ENCODE measurements at regions not wholly inside any gene's neighbourhood (a gene's known extent, or its start where the extent isn't known, plus 50 kb on each side); places are given as distances from the start of the nearest gene placed in this dataset.

- Histone ChIP-seq H3K9ac (ENCODE audit: low read length) (no peak overlapping the region), H3K4me3 (ENCODE audit: low read length) (no peak overlapping the region), H3K79me2 (ENCODE audit: low read length) (no peaks in the 10 kb centered on the region), H3K4me2 (ENCODE audit: low read depth, low read length, poor library complexity, severe bottlenecking) (no peak overlapping the region), H3K9me2 (replicated peaks; ENCODE audit: insufficient read depth, low read length) (no peaks in the 10 kb centered on the region), H3K27me3 (ENCODE audit: low read length) (no peaks in the 10 kb centered on the region), H4K20me1 (ENCODE audit: insufficient read depth, low read depth, low read length) (no peaks in the 10 kb centered on the region), H3K4me1 (ENCODE audit: low read length) (no peaks in the 10 kb centered on the region), H3K9me3 (ENCODE audit: low read length) (peaks cover 28% of the 10 kb centered on the region), H3K27ac (ENCODE audit: low read length) (no peak overlapping the region), H3K36me3 (ENCODE audit: insufficient read depth, low read length) (no peaks in the 10 kb centered on the region), H2AFZ (ENCODE audit: low read length) (no peak overlapping the region)
- DNase-seq = no peak
Measured at GRCh38 chr7:9835199-9835598, 1138.5 kb upstream of the PHF14 start.

- H3K9ac ChIP-seq (ENCODE audit: low read length) = no peak overlapping the region
- no peaks in the 10 kb centered on the region for H3K9me2 ChIP-seq (replicated peaks; ENCODE audit: insufficient read depth, low read length)
- DNase-seq = no peak
- H3K27ac ChIP-seq (ENCODE audit: low read length) = no peak overlapping the region
- H3K79me2 ChIP-seq (ENCODE audit: low read length) = no peaks in the 10 kb centered on the region
- no peaks in the 10 kb centered on the region for H3K4me1 ChIP-seq (ENCODE audit: low read length)
- H4K20me1 ChIP-seq (ENCODE audit: insufficient read depth, low read depth, low read length) = no peaks in the 10 kb centered on the region
- H2AFZ ChIP-seq (ENCODE audit: low read length) = no peak overlapping the region
- peaks cover 25% of the 10 kb centered on the region for H3K9me3 ChIP-seq (ENCODE audit: low read length)
- no peak overlapping the region for H3K4me3 ChIP-seq (ENCODE audit: low read length)
- H3K27me3 ChIP-seq (ENCODE audit: low read length) = no peaks in the 10 kb centered on the region
- no peaks in the 10 kb centered on the region for H3K36me3 ChIP-seq (ENCODE audit: insufficient read depth, low read length)
- no peak overlapping the region for H3K4me2 ChIP-seq (ENCODE audit: low read depth, low read length, poor library complexity, severe bottlenecking)
Measured at GRCh38 chr7:9836671-9837070, 1137.0 kb upstream of the PHF14 start.

- H2AFZ ChIP-seq (ENCODE audit: low read length) = no peak overlapping the region
- H4K20me1 ChIP-seq (ENCODE audit: insufficient read depth, low read depth, low read length) = no peaks in the 10 kb centered on the region
- peaks cover 17% of the 10 kb centered on the region for H3K9me3 ChIP-seq (ENCODE audit: low read length)
- H3K4me3 ChIP-seq (ENCODE audit: low read length) = no peak overlapping the region
- no peaks in the 10 kb centered on the region for H3K27me3 ChIP-seq (ENCODE audit: low read length)
- no peaks in the 10 kb centered on the region for H3K79me2 ChIP-seq (ENCODE audit: low read length)
- DNase-seq = no peak
- no peaks in the 10 kb centered on the region for H3K36me3 ChIP-seq (ENCODE audit: insufficient read depth, low read length)
- no peaks in the 10 kb centered on the region for H3K4me1 ChIP-seq (ENCODE audit: low read length)
- H3K9me2 ChIP-seq (replicated peaks; ENCODE audit: insufficient read depth, low read length) = no peaks in the 10 kb centered on the region
- H3K4me2 ChIP-seq (ENCODE audit: low read depth, low read length, poor library complexity, severe bottlenecking) = no peak overlapping the region
- H3K9ac ChIP-seq (ENCODE audit: low read length) = no peak overlapping the region
- H3K27ac ChIP-seq (ENCODE audit: low read length) = no peak overlapping the region
Measured at GRCh38 chr7:9842301-9842700, 1131.4 kb upstream of the PHF14 start.

GRCh38 chr7:9846902-9847301, 1126.8 kb upstream of the PHF14 start:
- DNase-seq = no peak
- no peak overlapping the region for H2AFZ ChIP-seq (ENCODE audit: low read length)
- H3K27ac ChIP-seq (ENCODE audit: low read length) = no peak overlapping the region
- no peaks in the 10 kb centered on the region for H3K9me2 ChIP-seq (replicated peaks; ENCODE audit: insufficient read depth, low read length)
- no peaks in the 10 kb centered on the region for H3K36me3 ChIP-seq (ENCODE audit: insufficient read depth, low read length)
- no peaks in the 10 kb centered on the region for H3K27me3 ChIP-seq (ENCODE audit: low read length)
- H3K9me3 ChIP-seq (ENCODE audit: low read length) = peaks cover 13% of the 10 kb centered on the region
- no peak overlapping the region for H3K4me2 ChIP-seq (ENCODE audit: low read depth, low read length, poor library complexity, severe bottlenecking)
- no peak overlapping the region for H3K9ac ChIP-seq (ENCODE audit: low read length)
- H3K4me1 ChIP-seq (ENCODE audit: low read length) = no peaks in the 10 kb centered on the region
- H4K20me1 ChIP-seq (ENCODE audit: insufficient read depth, low read depth, low read length) = no peaks in the 10 kb centered on the region
- H3K4me3 ChIP-seq (ENCODE audit: low read length) = no peak overlapping the region
- no peaks in the 10 kb centered on the region for H3K79me2 ChIP-seq (ENCODE audit: low read length)

GRCh38 chr7:9854605-9855004, 1119.1 kb upstream of the PHF14 start:
- H3K27ac ChIP-seq (ENCODE audit: low read length) = no peak overlapping the region
- no peak overlapping the region for H3K4me2 ChIP-seq (ENCODE audit: low read depth, low read length, poor library complexity, severe bottlenecking)
- H3K9me3 ChIP-seq (ENCODE audit: low read length) = no peaks in the 10 kb centered on the region; the same call in 1 of the 2 replicates
- no peaks in the 10 kb centered on the region for H3K79me2 ChIP-seq (ENCODE audit: low read length)
- H3K36me3 ChIP-seq (ENCODE audit: insufficient read depth, low read length) = no peaks in the 10 kb centered on the region
- H4K20me1 ChIP-seq (ENCODE audit: insufficient read depth, low read depth, low read length) = no peaks in the 10 kb centered on the region
- no peaks in the 10 kb centered on the region for H3K4me1 ChIP-seq (ENCODE audit: low read length)
- no peak overlapping the region for H2AFZ ChIP-seq (ENCODE audit: low read length)
- H3K9me2 ChIP-seq (replicated peaks; ENCODE audit: insufficient read depth, low read length) = no peaks in the 10 kb centered on the region
- no peak overlapping the region for H3K9ac ChIP-seq (ENCODE audit: low read length)
- H3K4me3 ChIP-seq (ENCODE audit: low read length) = no peak overlapping the region
- no peaks in the 10 kb centered on the region for H3K27me3 ChIP-seq (ENCODE audit: low read length)
- no peak for DNase-seq

GRCh38 chr7:9856668-9857067, 1117.0 kb upstream of the PHF14 start:
- no peak overlapping the region for H3K4me2 ChIP-seq (ENCODE audit: low read depth, low read length, poor library complexity, severe bottlenecking)

GRCh38 chr7:9863545-9863944, 1110.1 kb upstream of the PHF14 start:
- peaks cover 4% of the 10 kb centered on the region; the same call in 1 of the 2 replicates for H3K9me2 ChIP-seq (replicated peaks; ENCODE audit: insufficient read depth, low read length)
- H3K27ac ChIP-seq (ENCODE audit: low read length) = no peak overlapping the region
- no peak overlapping the region for H3K4me3 ChIP-seq (ENCODE audit: low read length)
- H4K20me1 ChIP-seq (ENCODE audit: insufficient read depth, low read depth, low read length) = no peaks in the 10 kb centered on the region
- H2AFZ ChIP-seq (ENCODE audit: low read length) = no peak overlapping the region
- no peak for DNase-seq
- no peaks in the 10 kb centered on the region for H3K36me3 ChIP-seq (ENCODE audit: insufficient read depth, low read length)
- H3K4me2 ChIP-seq (ENCODE audit: low read depth, low read length, poor library complexity, severe bottlenecking) = no peak overlapping the region
- no peak overlapping the region for H3K9ac ChIP-seq (ENCODE audit: low read length)
- H3K27me3 ChIP-seq (ENCODE audit: low read length) = no peaks in the 10 kb centered on the region
- no peaks in the 10 kb centered on the region for H3K4me1 ChIP-seq (ENCODE audit: low read length)
- no peaks in the 10 kb centered on the region for H3K79me2 ChIP-seq (ENCODE audit: low read length)
- peaks cover 10% of the 10 kb centered on the region; the same call in 1 of the 2 replicates for H3K9me3 ChIP-seq (ENCODE audit: low read length)

More at GRCh38 chr7:9856668-9857067, 1117.0 kb upstream of the PHF14 start:
- Histone ChIP-seq H3K9me2 (replicated peaks; ENCODE audit: insufficient read depth, low read length) (no peaks in the 10 kb centered on the region), H3K9ac (ENCODE audit: low read length) (no peak overlapping the region), H3K79me2 (ENCODE audit: low read length) (no peaks in the 10 kb centered on the region), H2AFZ (ENCODE audit: low read length) (no peak overlapping the region), H3K36me3 (ENCODE audit: insufficient read depth, low read length) (no peaks in the 10 kb centered on the region), H4K20me1 (ENCODE audit: insufficient read depth, low read depth, low read length) (no peaks in the 10 kb centered on the region), H3K4me1 (ENCODE audit: low read length) (no peaks in the 10 kb centered on the region), H3K4me3 (ENCODE audit: low read length) (no peak overlapping the region), H3K27me3 (ENCODE audit: low read length) (no peaks in the 10 kb centered on the region), H3K9me3 (ENCODE audit: low read length) (peaks cover 5% of the 10 kb centered on the region), H3K27ac (ENCODE audit: low read length) (no peak overlapping the region)
- no peak for DNase-seq

- H3K27ac ChIP-seq (ENCODE audit: low read length) = no peak overlapping the region
- H4K20me1 ChIP-seq (ENCODE audit: insufficient read depth, low read depth, low read length) = no peaks in the 10 kb centered on the region
- H3K9ac ChIP-seq (ENCODE audit: low read length) = no peak overlapping the region
- no peaks in the 10 kb centered on the region for H3K4me1 ChIP-seq (ENCODE audit: low read length)
- peaks cover 8% of the 10 kb centered on the region; the same call in 1 of the 2 replicates for H3K9me3 ChIP-seq (ENCODE audit: low read length)
- H2AFZ ChIP-seq (ENCODE audit: low read length) = no peak overlapping the region
- H3K36me3 ChIP-seq (ENCODE audit: insufficient read depth, low read length) = no peaks in the 10 kb centered on the region
- no peak overlapping the region for H3K4me2 ChIP-seq (ENCODE audit: low read depth, low read length, poor library complexity, severe bottlenecking)
- DNase-seq = no peak
- H3K79me2 ChIP-seq (ENCODE audit: low read length) = no peaks in the 10 kb centered on the region
- H3K9me2 ChIP-seq (replicated peaks; ENCODE audit: insufficient read depth, low read length) = peaks cover 4% of the 10 kb centered on the region; the same call in 1 of the 2 replicates
- no peak overlapping the region for H3K4me3 ChIP-seq (ENCODE audit: low read length)
- H3K27me3 ChIP-seq (ENCODE audit: low read length) = no peaks in the 10 kb centered on the region
Measured at GRCh38 chr7:9869151-9869550, 1104.5 kb upstream of the PHF14 start.

GRCh38 chr7:9869566-9869965, 1104.1 kb upstream of the PHF14 start:
- no peak overlapping the region for H3K9ac ChIP-seq (ENCODE audit: low read length)
- H3K9me3 ChIP-seq (ENCODE audit: low read length) = peaks cover 8% of the 10 kb centered on the region; the same call in 1 of the 2 replicates
- no peak overlapping the region for H3K4me3 ChIP-seq (ENCODE audit: low read length)
- no peaks in the 10 kb centered on the region for H3K4me1 ChIP-seq (ENCODE audit: low read length)
- H3K27ac ChIP-seq (ENCODE audit: low read length) = no peak overlapping the region
- H3K9me2 ChIP-seq (replicated peaks; ENCODE audit: insufficient read depth, low read length) = peaks cover 4% of the 10 kb centered on the region; the same call in 1 of the 2 replicates
- H3K79me2 ChIP-seq (ENCODE audit: low read length) = no peaks in the 10 kb centered on the region
- H3K4me2 ChIP-seq (ENCODE audit: low read depth, low read length, poor library complexity, severe bottlenecking) = no peak overlapping the region
- H2AFZ ChIP-seq (ENCODE audit: low read length) = no peak overlapping the region
- H3K36me3 ChIP-seq (ENCODE audit: insufficient read depth, low read length) = no peaks in the 10 kb centered on the region
- no peak for DNase-seq
- H3K27me3 ChIP-seq (ENCODE audit: low read length) = no peaks in the 10 kb centered on the region
- no peaks in the 10 kb centered on the region for H4K20me1 ChIP-seq (ENCODE audit: insufficient read depth, low read depth, low read length)

Data from Karpas-422 (cell line).